ENCODE measurements at regions not wholly inside any gene's neighbourhood (a gene's known extent, or its start where the extent isn't known, plus 50 kb on each side); places are given as distances from the start of the nearest gene placed in this dataset.

DNA sequence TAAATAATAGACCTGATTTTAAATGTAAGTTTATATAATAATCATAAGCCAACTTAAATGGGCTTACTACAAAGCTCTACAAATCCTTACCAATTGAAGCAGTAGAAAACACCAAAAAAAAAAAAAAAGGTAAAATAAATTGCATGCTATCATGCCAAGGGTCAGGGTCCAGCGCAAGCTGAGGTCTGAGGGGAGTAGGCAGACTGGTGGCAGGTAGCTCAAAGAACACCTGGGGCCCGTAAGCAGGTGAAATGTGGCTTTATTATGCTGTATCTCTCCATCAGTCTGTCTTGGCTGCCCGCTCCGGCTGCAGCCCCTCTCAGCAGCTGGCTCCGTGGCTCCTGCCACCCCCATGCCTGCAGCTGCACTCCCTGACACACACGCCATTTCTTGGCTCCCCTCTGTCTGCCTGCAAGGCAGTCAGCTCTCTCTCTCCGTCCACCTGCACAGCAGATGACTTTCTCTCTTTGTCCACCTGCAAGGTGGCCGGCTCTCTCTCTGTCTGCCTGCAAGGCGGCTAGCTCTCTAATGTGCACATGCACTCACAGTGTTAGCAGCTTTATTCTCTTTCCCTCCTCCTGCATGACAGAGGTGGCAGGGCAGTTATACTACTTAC, 209.4 kb upstream of the UGT8 start:
- TF ChIP-seq CTCF (IDR thresholded peaks at IDR 0.05) (no peak), EZH2 (IDR thresholded peaks at IDR 0.05; ENCODE audit: borderline replicate concordance, insufficient read depth, low read depth, low read length, poor library complexity, severe bottlenecking) (no peak)
